HG03196 (cell line): ENCODE measurements at regions not wholly inside any gene's neighbourhood (a gene's known extent, or its start where the extent isn't known, plus 50 kb on each side); places are given as distances from the start of the nearest gene placed in this dataset.

Experiments
- ATAC-seq: cut with Tn5 transposase; IDR thresholded peaks from one replicate; pipeline ENCODE4 v1.9.1; 2021; ENCODE audit not compliant: unreplicated experiment

DNA sequence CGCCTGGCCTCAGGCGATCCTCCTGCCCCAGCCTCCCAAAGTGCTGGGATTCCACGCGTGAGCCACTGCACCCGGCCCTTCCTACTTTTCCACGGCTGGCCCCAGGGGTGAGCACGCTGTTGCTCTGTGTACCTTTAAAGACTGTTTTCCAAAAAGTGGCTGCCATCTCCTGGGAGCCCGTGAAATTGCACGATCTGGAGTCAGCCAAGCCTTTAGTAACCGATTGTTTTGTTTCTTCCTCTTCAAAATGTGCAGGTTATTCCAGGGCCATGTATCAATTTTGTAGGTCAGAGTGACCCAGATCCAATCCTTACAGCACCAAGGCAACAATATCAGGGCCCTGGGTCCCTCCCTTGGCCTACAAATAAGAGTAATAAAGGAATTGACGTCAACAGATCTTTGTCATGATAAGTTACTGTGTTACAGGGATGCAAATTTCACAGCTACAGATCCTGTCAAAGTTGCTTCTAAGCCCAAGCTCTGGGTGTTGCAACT, 135.6 kb upstream of the ZNF236 start:
- peak; percentile 60 for ATAC-seq

DNA sequence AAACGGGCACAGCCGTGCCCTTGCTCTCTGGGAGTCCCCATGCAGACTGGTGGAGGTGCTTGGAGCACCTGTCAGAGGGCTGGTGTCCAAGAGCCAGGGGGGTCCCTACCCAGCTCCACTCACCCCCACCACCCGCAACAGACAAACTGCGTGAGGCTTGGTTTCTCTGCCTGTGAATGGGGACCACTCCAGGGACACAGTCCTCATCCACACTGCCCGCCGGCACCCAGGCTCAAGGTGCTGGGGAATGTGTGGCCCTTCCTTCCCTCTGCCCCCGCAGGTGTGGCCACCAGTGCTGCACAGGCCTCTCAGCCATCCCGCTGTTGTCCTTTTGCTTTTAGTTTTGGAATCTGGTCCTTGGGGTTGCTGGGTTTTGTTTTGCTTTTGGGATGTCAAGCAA, 136.5 kb upstream of the ZNF236 start:
- ATAC-seq: no peak

DNA sequence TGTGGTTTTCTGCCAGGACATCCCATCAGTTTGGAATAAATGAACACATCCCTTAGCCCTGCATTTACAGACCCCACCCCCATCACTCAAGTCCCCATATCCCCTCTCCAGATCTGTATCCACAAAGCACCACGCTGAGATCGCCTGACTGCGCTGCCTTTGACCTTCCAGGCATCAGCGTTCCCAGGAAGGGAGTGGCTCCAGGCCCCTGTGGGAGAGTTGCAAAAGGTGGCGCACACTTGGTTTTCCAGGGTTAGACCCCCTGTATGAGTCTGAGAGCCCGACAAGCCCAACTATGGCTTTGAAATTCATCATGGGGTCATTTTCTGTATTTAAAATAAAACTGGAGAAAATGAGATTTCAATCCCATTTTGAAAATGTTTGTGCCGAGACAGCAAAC, 137.0 kb upstream of the ZNF236 start:
- ATAC-seq: no peak

DNA sequence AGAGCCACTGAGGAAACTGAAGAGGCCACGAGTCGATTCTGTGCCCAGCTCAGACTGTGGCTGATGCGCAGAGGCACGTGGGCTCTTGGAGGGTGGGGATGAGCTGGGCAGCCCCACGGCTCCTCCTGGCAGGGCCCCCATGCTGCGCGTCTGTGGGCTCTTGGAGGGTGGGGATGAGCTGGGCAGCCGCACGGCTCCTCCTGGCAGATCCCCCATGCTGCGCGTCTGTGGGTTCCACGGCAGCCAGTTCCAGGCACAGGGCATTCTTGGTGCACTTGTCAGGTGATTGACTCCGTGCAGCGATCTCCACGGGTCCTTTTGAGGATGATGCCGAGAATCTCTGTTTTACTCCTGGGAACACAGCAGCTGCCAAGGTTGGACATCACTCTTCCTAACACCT, 138.1 kb upstream of the ZNF236 start:
- no peak for ATAC-seq

DNA sequence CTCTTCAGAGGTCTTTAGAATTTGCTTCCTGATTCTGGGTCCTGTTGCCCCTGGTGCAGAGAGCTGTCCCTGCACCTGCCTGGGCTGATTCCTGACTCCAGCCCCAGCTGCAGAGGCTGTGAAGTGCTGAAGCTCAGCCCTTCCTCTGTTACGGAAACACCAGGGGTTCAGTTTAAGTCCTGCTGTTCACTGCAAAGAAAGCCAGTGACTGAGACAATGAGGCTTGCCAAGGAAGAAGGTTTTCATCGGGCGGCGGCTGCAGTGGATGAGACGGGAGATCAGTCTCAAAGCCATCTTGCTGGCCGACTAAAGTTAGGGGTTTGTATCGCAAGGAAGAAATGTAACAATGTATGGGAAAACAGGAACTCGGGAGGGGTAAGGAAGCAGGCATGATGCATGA, 142.4 kb upstream of the ZNF236 start:
- no peak for ATAC-seq

DNA sequence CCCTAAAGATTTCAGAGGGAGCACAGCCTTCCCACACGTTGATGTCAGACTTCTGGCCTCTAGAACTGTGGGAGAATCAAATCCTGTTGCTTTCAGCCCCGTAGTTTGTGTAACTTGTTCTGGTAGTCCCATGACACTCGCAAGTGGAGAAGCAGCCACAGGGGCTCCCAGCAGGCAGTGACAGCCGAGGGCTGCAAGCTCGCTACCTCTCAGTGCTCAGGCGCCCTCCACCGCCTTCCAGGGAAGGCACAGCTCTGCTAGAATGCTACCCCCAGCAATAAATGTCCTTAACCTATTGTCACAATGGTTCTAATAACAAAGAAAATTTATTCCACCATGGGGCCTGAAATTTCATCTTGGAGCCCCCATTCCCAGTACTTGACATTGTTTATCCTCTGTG, 143.1 kb upstream of the ZNF236 start:
- no peak for ATAC-seq

DNA sequence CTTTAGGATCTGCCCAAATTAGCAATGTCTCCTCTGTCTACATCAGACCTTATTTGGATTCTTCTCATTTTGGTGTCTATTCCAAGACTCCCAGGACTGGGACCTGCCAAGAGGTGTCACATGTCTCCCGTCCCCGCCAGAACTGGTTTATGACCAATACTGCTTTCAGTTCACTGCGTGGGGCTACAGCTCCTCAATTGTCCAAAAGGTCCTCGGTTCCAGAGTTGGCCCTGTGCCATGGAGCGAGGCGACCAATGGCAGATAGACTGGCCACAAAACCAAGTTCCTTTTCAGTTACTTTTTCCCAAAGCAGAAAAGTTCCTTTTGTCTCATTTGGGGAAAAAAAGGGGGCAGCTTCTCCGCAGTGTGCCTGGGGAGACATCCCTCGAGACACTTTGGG, 144.1 kb upstream of the ZNF236 start:
- no peak for ATAC-seq

DNA sequence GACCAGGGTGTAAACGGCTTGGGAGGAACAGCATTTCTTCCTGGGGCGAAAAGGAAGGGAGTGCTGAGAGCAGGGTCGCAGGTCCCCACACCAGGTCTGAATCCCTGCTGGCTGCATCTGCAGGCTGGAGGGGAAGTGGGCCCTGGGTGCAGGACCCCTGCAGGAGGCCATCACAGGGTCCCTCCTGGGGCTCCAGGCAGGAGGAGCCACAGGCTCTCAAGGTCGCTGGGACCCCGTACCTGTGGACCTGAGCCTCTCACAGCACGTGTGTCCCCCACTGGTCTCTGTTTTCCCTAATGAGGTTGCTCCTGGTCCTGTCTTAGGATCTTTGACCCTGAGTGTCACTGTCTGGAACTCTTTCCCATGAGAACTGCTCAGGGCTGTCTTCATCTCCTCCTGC, 147.8 kb upstream of the ZNF236 start:
- ATAC-seq: no peak

DNA sequence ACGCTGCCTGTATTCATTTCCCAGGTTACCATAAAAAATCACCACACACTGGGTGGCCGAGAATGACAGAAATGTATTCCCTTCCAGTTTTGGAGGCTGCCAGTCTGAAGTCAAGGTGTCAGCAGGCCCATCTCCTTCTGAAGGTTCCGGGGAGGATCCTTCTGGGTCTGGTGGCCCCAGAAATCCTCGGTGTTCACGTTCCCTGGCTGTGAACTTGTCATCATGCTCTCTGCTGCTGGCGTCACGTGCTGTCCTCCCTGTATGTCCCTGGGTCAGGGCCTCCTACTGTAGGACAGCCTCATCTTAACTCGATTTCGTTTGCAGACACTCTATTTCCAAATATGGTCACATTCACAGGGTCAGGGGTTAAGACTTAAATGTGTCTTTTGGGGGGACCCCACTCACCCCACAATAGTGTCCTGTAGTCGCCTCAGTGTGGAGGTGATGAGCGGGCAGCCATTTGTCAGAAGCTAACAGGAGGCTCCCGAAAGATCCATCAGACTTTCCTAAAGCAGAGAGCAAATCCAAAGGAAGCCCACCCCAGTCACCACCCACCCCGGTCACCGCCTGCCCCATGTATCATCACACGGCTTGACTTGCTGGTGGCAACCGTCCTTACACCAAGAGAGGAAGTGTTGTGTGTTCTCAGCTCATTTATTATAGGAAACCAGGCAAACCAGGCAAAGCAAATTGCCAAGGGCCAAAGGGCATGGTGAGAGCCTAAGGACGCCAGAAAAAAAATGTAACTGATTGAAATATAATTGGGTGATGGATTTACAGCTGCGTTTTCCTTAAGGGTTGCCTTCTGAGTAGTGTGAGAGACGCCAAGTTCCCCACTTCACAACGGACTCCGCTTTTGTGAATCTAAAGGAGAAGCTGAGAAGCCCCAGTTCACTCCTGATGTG, 148.8 kb upstream of the ZNF236 start:
- ATAC-seq: no peak

DNA sequence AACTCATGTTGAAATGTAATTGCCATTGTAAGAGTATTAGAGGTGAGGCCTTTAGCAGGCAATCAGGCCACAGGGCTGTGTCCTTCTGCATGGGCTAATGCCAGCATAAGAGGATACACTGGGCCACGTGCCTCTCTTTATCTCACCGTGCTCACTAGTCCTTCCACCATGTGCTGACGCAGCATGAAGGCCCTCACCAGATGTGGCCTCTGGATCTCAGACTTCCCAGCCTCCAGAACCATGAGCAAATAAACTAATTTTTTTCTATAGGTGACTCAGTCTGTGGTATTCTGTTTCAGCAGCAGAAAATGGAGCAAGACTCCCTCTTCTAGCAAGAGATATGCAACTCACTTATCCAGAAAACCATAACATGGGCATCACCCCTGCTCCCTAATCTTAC, 149.7 kb upstream of the ZNF236 start:
- ATAC-seq: no peak

DNA sequence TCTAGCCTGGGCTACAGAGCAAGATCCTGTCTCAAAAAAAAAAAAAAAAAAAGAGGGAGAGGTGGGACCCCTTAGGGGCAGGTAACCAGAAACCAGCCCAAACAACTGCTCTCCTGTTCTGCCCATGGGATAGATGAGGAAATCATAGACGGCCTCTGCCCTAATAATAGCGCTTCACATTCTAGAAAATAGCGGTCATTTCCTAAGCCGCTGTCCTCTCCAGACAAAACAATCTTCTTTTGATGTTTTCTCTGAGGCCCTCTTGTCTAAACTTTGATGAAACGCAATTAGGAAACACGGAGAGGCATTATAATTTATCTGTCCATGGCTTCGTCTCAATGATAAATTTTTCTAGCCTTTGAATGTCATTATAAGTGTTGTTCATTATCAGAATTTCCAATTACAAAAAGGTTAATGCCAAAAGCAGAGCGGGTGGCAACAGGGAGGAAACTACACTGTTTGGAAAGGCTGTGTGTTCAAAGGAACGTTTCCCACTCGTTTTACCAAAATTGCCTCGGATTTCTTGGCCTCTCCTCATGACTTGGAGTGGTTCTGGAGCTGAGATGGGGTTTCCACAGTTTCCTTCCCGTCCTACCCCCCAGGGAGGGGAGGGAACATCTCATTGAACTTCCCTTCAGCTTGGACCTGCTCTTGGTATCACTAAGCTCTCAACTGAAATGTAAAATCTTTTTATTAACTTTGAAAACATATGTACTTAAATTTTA, 151.6 kb upstream of the ZNF236 start:
- ATAC-seq: no peak

DNA sequence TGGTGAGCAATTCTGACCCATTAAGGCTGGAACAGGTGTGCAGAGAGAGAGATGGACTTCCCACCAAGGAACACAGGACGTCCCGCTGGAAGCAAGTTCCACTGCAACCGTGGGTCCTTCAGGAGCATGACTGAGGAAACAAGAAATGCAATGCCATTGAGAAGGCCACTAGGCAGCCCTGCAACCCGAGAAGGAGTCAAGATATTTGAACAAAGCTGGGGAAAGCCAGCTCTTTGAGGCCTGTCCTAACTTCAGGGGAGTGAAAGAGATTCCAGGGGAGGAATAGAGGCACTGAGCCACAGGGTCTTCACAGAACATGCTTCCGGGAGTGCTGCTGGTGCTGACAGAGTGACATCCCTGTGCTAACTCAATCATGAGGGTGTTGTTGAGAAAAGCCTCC, 153.8 kb upstream of the ZNF236 start:
- ATAC-seq: no peak

DNA sequence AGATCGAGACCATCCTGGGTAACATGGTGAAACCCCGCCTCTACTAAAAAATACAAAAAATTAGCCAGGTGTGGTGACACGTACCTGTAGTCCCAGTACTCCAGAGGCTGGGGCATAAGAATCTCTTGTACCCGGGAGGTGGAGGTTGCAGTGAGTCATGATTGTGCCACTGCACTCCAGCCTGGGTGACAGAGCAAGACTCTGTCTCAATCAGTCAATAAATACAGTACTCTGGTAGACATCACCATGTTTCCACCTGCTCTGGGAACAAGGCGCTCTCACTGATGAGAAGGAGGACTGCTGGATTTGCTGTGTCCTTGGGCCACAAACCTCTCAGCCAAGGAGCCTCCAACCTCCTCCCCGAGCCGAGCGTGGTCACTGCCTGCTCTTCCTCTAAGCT, 154.2 kb upstream of the ZNF236 start:
- no peak for ATAC-seq

DNA sequence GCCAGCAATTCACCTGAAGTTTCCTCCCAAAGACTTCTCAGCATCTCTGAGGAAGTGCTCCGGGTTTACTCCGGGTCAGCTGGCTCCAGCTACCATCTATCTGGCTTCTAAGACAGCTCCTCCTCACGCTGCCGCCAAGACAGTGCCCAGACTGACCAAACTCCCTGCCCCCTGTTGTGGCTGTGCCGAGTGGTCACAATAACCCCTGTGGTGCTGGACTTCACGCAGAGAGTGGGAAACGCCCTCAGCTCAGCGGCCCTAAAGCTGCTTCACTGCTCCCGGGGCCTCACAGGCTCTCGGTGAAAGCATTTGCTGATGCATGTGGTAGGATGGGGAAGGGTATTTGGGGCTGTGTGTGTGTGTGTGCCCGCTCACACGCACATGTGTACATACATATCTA, 154.8 kb upstream of the ZNF236 start:
- no peak for ATAC-seq

DNA sequence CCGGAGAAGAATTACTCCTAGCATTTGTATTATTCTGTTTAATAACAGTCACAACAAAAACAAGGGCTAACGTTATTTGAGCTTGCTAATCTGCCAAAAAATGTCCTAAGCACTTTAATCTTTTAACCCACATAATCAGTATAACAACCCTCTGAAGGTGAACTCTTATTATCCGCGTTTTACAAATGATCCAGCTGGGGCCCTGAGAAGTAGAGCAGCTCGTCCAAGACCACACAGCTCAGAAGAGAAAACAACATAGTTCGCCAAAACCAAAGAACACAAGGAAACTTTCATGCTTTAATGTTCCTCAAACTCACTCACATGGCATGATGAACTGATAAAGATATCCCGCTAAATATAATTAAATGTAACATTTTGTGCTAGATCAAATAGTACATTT, 159.7 kb upstream of the ZNF236 start:
- ATAC-seq: no peak

DNA sequence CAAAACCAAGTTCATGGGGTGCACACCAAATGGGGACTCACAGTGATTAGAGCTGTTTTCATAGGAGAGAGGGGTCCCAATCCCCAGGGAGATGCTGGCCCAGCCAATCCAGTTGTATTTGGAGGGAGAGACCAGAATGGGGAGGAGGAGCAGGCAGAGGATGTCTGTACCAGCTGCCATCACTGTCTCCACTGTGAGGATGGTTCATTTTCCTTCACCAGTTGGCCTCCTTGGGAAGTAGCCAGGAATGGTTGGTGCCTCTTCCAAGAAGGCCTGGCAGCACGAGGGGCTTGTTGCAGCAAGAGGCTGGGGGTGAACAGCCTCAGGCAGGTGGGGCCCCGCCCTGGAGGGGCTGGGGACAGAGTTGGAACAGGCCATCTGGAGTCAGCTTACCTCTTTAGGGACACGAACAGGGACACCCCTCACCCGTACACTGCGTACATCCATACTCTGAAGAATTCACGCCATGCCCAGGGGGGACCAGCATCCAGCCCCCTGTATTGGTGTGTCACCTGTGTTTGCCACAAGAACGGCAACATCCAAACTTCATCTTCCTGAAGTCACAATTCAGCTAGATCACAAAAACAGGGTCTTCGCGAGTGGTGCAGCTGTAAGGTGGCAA, 161.7 kb upstream of the ZNF236 start:
- ATAC-seq: no peak

DNA sequence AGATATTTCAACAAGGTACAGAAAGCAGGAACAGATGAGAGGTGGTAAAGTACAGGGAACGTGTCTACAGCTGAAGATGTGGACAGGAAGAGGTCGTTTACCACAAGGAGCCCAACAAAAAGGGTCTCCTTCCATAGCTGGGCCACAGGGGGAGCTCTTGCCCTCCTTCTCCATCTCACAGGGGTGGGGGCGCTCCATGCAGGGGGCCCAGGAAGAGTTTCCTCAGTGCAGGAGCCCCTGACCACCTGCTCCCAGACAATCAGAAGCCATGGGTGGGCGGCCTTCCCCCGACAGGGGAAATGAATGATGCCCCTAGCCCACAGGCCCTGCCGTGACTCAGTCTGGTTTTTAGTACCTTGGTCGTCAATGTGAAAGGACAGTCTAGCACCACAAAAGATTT, 163.6 kb upstream of the ZNF516 start:
- ATAC-seq: peak; percentile 58

DNA sequence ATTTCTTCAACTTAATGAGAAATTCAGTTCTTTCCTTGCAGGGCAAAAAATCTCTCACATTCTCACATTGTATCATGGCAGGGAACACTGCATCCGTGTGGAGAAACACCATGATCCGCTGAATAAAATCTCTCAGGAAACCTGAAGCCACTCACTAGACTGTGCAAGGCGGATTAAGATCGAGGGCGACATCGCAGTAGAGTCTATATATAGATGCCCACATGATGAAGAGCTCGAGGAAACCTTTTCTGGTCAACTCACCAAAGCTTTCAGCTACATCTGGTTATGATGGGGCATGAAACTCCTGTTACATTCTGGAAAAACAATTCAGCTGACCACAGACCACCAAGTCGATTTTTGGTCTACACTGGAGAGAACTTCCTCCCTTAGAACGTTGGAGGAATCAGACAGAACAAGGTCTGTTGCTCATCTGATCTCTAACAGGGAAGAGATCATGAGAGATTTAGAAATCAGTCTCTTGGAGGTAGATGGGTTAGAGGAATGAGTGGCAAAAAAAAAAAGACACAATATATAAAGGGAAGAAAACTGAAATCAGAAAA, 162.9 kb upstream of the ZNF516 start:
- no peak for ATAC-seq

DNA sequence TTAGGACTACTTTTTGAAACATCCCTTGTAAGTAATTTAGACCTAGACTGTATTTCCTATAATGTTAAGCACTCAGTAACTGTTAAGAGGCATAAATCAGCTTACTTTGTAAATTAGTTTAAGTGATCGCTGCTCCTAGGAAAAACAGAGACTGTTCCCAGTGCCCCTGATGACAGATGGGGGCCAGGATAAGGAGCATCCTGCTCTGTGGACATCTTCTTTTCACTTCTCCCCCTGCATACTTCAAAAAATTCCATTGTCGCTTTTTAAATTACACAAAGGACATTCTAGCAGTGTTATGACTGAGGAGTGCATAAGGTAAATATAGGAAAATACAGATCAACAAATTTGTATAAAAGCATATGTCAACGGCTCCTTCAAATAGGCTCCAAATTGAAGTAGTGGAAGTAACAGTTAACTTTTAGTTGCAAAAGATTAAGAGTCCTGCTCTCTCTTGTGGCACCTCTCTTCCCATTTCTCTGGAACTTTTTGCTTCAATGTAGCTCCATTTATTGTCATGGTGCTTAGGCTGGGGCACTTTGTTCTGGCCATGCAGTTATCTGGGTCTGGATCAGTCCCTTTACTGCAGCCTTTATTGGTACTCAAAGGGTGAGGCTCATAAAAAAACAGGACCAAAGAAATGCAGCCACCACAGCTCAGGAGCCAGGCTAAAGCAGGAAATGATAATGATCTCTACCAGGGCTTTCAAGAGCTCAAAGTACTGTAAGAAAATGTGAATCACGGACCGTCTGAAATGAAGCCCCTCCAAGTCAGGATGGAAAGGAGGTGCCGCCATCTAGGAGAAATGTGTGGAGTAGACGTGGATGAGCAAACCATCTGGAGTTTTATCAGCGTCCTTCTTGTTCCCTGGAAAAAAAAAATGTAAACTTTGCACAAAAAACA, 162.1 kb upstream of the ZNF516 start:
- no peak for ATAC-seq

DNA sequence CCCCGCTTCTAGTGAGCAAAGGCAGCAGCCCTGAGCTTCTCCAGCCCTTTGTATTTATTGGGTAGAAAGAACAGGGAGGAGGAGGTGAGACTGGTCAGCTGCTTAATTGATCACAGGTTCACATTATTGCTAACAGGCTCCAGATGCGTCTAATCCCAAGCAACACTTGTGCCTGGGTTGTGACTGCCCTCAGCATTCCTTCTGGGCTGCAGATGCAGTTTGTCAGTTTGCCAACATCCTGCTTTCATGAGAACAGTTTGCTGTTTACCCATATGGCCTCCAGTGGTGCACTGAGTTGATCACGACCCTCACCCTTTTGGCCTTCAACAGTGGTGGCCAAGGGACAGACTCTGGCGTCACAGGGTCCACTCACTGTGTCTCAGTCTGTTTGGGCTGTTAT, 159.5 kb upstream of the ZNF516 start:
- ATAC-seq: no peak

DNA sequence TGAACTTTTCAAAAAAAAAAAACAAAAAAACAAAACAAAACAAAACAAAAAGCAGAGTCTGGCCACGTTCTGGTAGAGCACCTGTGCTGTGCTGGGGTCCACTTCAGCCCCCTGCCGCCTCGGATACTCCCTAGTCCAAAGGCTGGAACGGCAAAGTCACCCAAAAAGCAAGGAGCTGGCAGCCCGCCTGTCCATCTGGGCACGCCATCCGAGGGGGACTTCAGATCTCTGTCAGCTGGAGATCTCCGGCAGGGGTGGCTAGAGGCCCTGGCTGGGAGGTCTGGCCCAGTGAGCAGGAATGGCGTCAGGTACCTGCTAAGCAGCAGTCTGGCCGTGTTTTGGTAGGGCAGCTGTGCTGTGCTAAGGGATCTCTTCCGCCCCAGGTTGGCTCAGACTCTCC, 152.3 kb upstream of the ZNF516 start:
- no peak for ATAC-seq
